GM21825 (cell line): ENCODE measurements at regions not wholly inside any gene's neighbourhood (a gene's known extent, or its start where the extent isn't known, plus 50 kb on each side); places are given as distances from the start of the nearest gene placed in this dataset.

Source experiments
- ATAC-seq: cut with Tn5 transposase; IDR thresholded peaks from one replicate; pipeline ENCODE4 v1.9.1; 2021; ENCODE audit warnings: mild to moderate bottlenecking, moderate library complexity; ENCODE audit not compliant: unreplicated experiment

DNA sequence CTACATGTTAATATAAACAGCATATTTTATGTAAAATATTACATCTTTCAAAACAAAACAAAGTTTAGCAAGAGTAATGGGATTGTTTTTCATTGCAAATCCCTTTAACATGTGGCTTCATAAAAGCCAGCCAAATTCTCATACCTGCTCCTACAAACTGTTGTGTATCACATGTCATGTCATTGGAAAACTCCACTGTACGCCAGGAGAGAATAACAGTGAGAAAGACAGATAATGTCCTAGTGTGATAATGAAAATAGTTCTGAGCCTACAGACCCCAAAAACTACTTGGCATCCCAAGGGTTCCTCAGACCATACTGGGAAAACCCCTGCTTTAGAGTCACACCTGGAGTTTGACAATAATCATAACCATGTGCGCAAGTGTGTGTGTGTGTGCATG, 182.7 kb upstream of the HNRNPA3 start:
- no peak for ATAC-seq

DNA sequence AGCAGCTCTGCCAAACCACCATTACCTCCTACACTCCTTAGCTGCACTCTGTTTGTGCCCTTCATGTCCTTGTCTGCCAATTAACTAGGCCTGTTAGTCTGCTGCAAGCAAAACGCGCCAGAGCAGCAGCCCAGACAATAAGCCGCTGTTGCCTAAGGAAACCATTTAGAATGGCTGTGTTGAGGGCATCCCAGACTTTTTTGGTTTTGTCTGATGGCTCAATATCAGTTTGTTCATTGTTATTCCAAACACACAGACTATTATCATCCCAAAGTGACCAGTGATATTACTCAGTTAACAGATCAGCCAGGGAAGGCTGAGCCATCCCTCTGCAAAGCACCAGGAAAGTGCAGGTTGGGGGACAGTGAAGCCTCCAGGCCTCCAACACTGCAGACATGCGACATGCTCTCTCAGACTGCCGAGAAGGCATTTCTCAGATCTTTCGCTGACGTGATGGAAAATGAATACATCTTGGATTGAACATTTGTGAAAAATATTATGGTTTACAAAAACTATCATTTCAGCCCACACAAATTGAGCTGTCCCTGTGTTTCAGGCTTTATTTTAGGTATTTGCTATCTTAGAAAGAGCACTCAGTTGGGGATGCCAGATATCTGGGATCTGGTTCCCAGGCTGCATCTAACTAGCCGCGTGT, 182.0 kb upstream of the HNRNPA3 start:
- no peak for ATAC-seq

DNA sequence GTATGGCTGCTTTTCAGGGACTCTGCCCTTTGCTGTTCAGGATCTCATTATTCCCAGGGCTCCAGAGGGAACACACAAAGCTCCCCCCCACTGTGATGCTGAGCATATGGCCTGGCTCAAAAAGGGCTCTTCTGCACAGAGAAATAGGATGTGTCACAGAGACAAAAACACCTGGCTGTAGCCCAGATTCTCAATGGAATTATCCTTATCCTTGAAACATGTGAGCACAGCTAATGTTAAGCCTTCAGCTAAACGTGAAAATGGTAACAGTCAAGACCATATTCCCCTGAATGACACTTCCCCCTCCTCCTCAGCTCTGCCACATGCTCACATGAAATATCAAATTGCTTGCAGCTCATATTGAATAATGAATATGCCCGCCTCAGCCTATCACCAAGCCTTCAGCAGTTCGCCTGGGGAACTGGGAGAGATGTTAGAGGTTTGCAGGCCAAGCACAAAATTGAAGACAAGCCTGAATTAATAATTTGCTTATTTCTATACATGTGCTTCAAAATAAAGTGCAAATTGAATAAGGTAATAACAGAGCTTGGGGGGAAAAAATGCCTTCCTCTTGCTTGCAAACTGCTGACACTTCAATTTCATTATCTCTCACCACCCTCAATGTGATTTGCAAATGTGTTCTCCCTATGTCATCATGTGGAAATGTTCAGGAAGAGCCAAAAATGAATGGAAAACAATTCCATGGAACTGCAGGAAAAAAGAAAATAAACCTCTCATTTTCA, 181.0 kb upstream of the HNRNPA3 start:
- no peak for ATAC-seq

GRCh38 chr2:177036747-177037146, 175.8 kb upstream of the HNRNPA3 start:
- ATAC-seq: no peak

DNA sequence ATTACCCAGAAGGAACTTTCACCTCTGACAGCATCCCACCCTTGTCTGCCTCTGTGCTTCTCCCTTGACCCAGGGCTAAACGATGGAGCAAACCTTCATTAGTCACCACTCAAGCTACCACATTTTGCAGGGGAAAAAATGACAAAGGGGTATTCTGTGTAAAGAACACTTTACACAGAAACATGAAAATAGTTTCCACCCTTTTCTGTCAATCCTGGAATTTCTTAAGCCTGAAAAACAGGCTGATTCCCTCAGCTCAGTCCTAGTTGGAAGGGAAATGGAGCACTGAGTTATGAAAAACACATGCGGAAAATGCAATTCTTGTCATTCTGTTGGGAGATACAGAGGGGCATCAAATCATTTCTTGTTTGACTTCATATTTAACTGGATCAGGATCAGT, 175.0 kb upstream of the HNRNPA3 start:
- ATAC-seq: no peak

DNA sequence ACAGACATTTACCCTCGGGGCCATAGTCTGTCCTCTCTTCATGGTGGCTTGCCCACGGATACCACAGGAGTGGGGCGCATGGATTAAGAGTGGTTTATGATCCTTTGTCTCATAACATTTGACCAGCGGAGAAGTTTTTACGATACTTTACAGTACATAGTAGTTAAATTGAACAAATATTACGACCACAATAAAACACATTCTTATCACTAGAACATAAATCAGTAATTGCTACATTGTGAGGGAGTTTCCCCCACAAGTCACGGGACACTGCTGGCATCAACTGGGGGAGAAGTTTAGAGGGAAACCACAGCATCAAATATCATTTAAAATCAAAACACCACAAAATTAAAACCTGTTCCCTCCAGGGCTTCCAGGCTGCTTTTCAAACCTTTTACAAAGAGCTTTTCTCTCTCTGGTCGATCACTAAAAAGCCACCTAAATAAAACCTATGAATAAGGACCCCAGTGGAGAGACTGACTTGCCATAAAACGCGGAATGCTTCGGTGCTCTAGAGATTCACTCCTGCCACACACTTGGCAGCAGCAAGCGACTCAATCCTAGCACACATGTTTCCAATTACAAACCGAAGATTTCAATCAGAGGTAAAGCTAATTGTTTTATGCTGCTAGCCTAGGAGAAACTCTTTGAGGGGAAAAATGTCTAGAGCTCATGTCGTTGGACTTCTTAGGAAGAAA, 173.7 kb upstream of the HNRNPA3 start:
- no peak for ATAC-seq

DNA sequence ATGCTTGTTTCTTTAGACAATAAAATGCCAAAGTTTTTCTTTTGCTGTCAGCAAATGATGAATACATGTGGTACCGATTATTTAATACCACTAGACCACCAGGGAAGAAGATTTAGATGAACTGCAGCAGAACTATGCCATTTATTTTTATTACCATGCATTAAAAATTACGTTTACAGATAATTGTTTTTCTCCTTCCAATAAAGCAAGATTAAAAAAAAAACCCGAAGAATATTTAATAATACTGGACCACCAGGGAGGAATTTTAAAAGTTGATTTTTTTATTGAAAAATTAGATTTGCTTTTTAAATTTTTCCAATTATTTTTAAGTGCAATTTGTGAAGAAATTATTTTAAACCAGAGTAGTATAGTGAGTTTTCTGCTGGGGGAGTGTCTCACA, 170.3 kb upstream of the HNRNPA3 start:
- ATAC-seq: no peak

DNA sequence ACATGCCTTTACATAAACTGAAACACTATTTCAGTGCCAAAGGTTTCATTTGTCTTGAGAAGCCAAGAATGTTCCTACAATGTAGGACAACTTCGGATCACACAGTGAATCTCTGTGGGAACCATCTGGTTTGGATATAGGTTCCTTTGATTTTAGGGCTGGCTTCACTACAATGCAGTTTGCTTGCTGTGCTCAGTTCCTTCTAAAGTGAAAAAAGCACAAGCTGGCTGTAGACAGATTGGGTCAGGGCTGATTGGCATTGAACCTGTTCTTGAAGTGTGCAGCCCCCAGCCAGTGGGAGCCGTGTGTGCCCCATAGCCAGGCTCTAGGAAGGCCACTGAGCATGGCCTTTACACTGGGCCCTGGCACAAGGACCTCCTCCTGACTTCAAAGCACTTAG, 167.9 kb upstream of the HNRNPA3 start:
- no peak for ATAC-seq

GRCh38 chr2:177048981-177049380, 163.6 kb upstream of the HNRNPA3 start:
- ATAC-seq: no peak

DNA sequence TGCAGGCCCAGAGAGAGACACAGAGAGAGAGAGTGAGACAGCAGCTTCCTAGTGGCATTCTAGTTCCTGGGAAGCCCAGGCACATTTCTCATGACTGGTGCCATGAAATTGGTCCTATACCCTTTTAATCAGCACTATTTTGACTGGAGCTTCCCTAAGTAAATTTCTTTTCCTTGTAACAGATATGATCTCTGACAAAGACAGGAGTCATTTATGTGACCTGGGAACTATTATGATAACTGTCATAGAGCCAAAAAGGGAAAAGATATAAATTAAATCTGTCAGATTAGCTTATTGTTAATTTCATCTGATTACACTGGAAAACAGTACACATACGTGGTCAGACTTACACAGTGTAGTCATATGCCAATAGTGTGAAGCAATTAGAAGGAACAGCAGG, 161.3 kb upstream of the HNRNPA3 start:
- ATAC-seq: no peak

DNA sequence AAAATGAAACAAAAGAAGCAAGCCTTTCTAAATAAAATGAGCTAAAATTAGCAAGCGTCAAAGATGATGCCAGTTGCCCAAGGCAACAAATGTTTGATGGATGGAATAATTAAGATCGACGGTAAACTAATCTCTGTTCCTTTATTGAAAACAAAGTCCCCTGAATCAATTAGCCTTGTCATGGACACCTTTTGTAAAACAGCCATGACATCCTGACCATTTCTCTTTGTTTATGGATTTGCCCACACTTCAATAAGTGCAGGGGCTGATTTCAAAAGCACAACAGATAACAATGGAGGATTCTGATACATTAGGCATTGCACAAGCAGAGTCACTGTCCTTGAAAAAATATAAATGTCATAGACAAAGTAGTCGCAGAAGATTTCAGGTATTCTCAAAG, 160.1 kb upstream of the HNRNPA3 start:
- ATAC-seq: no peak

DNA sequence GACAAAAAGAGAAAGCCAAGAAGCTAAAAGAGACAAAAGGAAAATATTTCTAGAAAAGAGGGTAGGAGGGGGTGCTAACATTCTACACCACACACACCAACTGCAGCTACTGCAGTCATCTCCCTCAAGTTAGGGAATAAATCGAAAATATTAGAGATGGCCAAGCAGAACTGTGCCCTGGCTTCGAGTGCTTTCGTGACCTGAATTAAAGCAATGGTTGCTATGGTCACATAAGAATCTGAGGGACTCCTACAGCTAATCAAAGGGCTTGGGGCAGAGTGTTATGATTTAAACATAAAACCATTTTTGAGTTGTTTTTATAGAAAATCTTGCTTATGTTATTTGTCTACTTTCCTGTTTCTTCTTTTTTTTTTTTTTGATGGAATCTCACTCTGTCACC, 159.6 kb upstream of the HNRNPA3 start:
- no peak for ATAC-seq

DNA sequence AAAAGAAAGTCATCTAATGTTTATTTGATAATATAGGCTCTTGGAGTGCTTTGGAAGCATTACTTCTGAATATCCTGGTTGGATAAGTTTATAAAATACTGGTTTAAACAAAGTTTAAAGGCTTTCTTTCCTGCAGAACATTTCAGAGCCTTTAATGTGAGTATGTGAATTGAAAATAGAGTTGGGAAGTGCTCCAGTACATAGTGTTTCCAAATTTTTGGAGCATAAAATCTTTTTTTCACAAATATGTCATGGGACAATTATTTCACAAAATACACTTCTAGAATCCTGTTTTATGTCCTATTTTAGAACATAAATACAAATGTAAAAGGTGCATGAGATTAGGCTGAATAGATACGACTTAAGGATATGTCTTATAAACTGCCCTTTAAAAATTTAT, 158.9 kb upstream of the HNRNPA3 start:
- ATAC-seq: no peak

- no peak for ATAC-seq
Measured at GRCh38 chr2:177056481-177056929, 156.1 kb upstream of the HNRNPA3 start.

GRCh38 chr2:177058747-177059146, 153.8 kb upstream of the HNRNPA3 start:
- peak; percentile 55 for ATAC-seq

GRCh38 chr2:177059293-177059692, 153.3 kb upstream of the HNRNPA3 start:
- ATAC-seq: no peak

DNA sequence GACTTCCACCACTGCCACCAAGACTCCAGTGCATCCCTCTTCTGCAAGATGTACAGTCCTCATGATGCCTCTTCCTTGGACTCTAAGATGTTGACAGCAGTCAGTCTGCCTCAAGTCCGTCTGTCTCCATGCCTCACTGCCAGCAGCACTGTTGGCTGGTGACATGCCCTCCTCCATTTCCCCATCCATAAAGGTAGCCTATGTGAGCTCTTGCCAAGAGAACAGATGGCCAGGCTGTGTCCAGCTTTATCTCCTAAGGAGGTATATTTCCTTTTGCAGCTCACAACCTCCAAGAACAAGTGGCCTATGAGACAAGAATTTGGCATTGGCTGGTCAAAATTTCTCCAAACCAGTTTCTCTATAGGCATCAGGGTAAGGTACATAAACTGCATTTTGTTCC, 149.3 kb upstream of the HNRNPA3 start:
- ATAC-seq: no peak

DNA sequence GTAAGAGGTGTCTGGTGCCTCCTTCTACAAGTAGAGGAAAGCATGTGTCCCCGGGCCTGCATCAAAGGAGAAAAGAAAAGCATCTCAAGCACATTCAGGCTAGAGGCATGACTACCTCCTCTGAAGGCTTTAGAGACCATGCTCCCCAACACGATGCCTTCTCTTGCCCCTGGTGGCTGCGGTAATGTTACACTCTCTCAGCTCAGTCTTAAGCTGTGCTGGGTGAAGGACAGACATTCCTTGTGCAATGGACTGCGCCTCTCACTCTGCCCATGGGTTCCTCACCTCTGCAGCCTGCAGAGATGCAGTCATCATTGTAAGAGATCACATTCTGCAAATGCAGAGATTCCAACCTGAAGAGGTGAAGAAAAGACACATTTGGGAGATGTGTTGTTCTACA, 148.2 kb upstream of the HNRNPA3 start:
- no peak for ATAC-seq

DNA sequence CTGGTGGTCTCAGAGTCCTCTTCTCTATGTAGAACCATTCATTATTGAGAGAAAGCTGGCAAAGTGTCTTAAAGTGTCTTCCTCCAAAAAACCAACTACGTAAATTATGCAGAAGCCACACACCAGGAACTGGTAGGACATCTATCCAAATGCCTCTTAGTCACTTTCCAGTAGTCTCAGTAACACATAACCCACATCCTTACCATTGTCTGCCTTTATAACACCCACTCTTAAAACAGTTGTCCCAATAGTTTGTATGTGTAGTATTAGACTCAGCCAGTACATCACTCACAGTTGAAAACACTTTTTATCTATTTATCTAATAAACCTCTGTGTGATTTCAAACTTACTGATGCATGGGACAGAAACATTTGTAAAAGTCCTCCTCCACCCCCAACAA, 143.6 kb upstream of the HNRNPA3 start:
- ATAC-seq: no peak

DNA sequence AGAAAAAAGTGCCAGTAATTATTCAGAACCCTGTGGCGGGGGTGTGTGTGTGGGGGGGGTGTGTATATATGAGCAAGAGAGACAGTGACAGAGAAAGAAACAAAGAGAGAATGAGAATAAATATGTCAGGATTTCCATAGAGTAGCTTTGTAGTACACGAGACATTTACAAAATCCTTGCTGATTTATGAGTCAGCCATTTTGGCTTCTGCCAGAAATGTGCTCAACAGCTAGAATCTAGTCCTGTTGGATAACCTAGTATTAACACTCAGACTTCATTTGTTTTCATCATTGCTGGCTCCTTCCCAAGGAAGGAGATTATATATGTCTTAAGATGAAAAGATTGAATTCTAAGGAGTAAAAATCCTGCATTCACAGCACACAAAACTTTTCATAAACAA, 140.5 kb upstream of the HNRNPA3 start:
- ATAC-seq: no peak

GRCh38 chr2:177073611-177074010, 139.0 kb upstream of the HNRNPA3 start:
- no peak for ATAC-seq

GRCh38 chr2:177074099-177074710, 138.4 kb upstream of the HNRNPA3 start:
- no peak for ATAC-seq
